HEK293T (cell line): ENCODE measurements at regions not wholly inside any gene's neighbourhood (a gene's known extent, or its start where the extent isn't known, plus 50 kb on each side); places are given as distances from the start of the nearest gene placed in this dataset.

ENCODE experiments used
- ARNT ChIP-seq: fragments of 450-650 bp; IDR thresholded peaks from 2 replicates; pipeline ENCODE4 v1.6.1; 2017; ENCODE audit warnings: mild to moderate bottlenecking
- BHLHE40 ChIP-seq: fragments of 450-650 bp; IDR thresholded peaks from 2 replicates; pipeline ENCODE4 v1.6.1; 2016; ENCODE audit warnings: mild to moderate bottlenecking, moderate library complexity, borderline replicate concordance
- ELF4 ChIP-seq: fragments of 450-650 bp; IDR thresholded peaks from 2 replicates; pipeline ENCODE4 v1.6.1; 2017; ENCODE audit warnings: antibody characterized with exemption
- FOXA1 ChIP-seq: fragments of 450-650 bp; IDR thresholded peaks from 2 replicates; pipeline ENCODE4 v1.6.1; 2016; ENCODE audit warnings: mild to moderate bottlenecking
- FOXK2 ChIP-seq: fragments of 450-650 bp; IDR thresholded peaks from 2 replicates; pipeline ENCODE4 v1.6.1; 2016; ENCODE audit warnings: mild to moderate bottlenecking
- FOXM1 ChIP-seq: fragments of 450-650 bp; IDR thresholded peaks from 2 replicates; pipeline ENCODE4 v1.6.1; 2017; ENCODE audit warnings: mild to moderate bottlenecking, borderline replicate concordance
- HDGF ChIP-seq: fragments of 450-650 bp; IDR thresholded peaks from 2 replicates; pipeline ENCODE4 v1.6.1; 2017; ENCODE audit warnings: antibody characterized with exemption, borderline replicate concordance
- SP1 ChIP-seq: fragments of 450-650 bp; IDR thresholded peaks from 2 replicates; pipeline ENCODE4 v1.6.1; 2017
- SUZ12 ChIP-seq: fragments of 450-650 bp; IDR thresholded peaks from 2 replicates; pipeline ENCODE4 v1.6.1; 2016; ENCODE audit warnings: mild to moderate bottlenecking
- TARDBP ChIP-seq: fragments of 450-650 bp; IDR thresholded peaks from 2 replicates; pipeline ENCODE4 v1.6.1; 2016
- ZNF384 ChIP-seq: fragments of 450-650 bp; IDR thresholded peaks from 2 replicates; pipeline ENCODE4 v1.6.1; 2016
- TF ChIP-seq, protein P1 (sequence below): fragments of 450-650 bp; IDR thresholded peaks from 2 replicates; pipeline ENCODE4 v1.6.1; 2016

DNA sequence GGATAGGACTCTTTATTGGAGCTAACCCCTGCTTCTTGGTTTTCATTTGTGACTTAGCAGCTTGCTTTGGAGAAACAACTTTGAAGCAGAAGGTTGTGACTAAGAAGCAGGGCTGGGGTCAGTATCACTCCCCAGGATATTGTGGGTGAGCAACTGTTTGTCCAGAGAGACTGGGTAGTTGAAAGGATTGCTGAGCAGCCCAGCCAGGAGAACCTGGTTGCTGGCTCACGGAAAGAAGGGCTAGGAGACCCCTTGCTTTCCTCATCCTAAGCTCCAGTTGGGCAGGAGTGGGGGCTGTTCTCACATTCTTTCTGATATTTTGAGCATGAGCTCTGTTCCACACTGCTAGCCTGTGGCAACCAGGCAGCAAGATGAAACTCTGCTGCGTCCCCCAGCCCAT lies 151.2 kb downstream of the CBLN1 start:
- TF ChIP-seq ZNF384 (no peak), FOXM1 (no peak), BHLHE40 (no peak), SP1 (no peak), SUZ12 (no peak), FOXK2 (no peak), ELF4 (no peak), TARDBP (no peak), FOXA1 (no peak), HDGF (no peak), ARNT (no peak)
- TF ChIP-seq, protein P1, sequence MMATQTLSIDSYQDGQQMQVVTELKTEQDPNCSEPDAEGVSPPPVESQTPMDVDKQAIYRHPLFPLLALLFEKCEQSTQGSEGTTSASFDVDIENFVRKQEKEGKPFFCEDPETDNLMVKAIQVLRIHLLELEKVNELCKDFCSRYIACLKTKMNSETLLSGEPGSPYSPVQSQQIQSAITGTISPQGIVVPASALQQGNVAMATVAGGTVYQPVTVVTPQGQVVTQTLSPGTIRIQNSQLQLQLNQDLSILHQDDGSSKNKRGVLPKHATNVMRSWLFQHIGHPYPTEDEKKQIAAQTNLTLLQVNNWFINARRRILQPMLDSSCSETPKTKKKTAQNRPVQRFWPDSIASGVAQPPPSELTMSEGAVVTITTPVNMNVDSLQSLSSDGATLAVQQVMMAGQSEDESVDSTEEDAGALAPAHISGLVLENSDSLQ = no peak
